B cell (primary cell): ENCODE measurements at regions not wholly inside any gene's neighbourhood (a gene's known extent, or its start where the extent isn't known, plus 50 kb on each side); places are given as distances from the start of the nearest gene placed in this dataset.

ENCODE experiments used
- ATAC-seq: fragments of 200-7000 bp; cut with Tn5 transposase; one replicate; pipeline ENCODE4 v1.10.0; 2021; ENCODE audit warnings: low read depth, mild to moderate bottlenecking, moderate number of reproducible peaks, moderate library complexity
- CTCF ChIA-PET: fragments of 350-600 bp; sonication (Branson Sonifier 250); formaldehyde crosslinking; loops from one replicate; lab custom pipeline; 2021; ENCODE audit warnings: antibody characterized with exemption, inconsistent platforms; lab: Charles Lee
- POLR2A ChIA-PET: fragments of 350-600 bp; sonication (Branson Sonifier 250); formaldehyde crosslinking; loops from one replicate; lab custom pipeline; 2021; ENCODE audit warnings: antibody characterized with exemption; lab: Charles Lee
- DNase-seq: peaks from one replicate; pipeline ENCODE4 v3.0.0; 2013
- H2AFZ ChIP-seq: 2 replicates; pipeline ENCODE4 v1.6.1; 2012; ENCODE audit warnings: mild to moderate bottlenecking, low read depth, low read length; ENCODE audit not compliant: insufficient read depth, poor library complexity, severe bottlenecking
- H3K27ac ChIP-seq, 2 donors: 1 replicate in 1 of 2; 2 replicates in 1 of 2; pipeline ENCODE4 v1.5.1; 2012 to 2013; ENCODE audit warnings: low read length in 2 of 2, mild to moderate bottlenecking in 2 of 2, moderate library complexity in 1 of 2
- H3K27me3 ChIP-seq, 4 experiments: fragments of 200-600 bp in 1 of 4; sonication (generic) in 1 of 4; replicated peaks in 1 of 4; 1 replicate in 2 of 4; 2 replicates in 2 of 4; pipeline versions ENCODE4 v1.6.1 to v1.7.0; 2013 to 2016; ENCODE audit warnings: low read length in 3 of 4, mild to moderate bottlenecking in 2 of 4, mixed read lengths in 1 of 4, moderate library complexity in 1 of 4; ENCODE audit not compliant: insufficient read depth in 4 of 4, control insufficient read depth in 3 of 4; ENCODE audit errors: control extremely low read depth in 1 of 4
- H3K36me3 ChIP-seq, 2 experiments: replicated peaks in 1 of 2; 1 replicate in 1 of 2; 2 replicates in 1 of 2; pipeline versions ENCODE4 v1.6.1 to v1.7.1; 2013; ENCODE audit warnings: low read length in 1 of 2; ENCODE audit not compliant: insufficient read depth in 2 of 2, control insufficient read depth in 1 of 2; ENCODE audit errors: control extremely low read depth in 1 of 2, extremely low read depth in 1 of 2
- H3K4me1 ChIP-seq, 2 donors: fragments of 200-600 bp in 1 of 2; sonication (generic) in 1 of 2; 1 replicate in 1 of 2; 2 replicates in 1 of 2; pipeline versions ENCODE4 v1.5.1 to v1.6.1; 2013 to 2017; ENCODE audit warnings: low read length in 2 of 2; ENCODE audit not compliant: control insufficient read depth in 2 of 2, insufficient read depth in 2 of 2
- H3K4me2 ChIP-seq: replicated peaks from 2 replicates; pipeline ENCODE3; 2012; ENCODE audit warnings: mild to moderate bottlenecking, low read depth, low read length; ENCODE audit not compliant: poor library complexity, severe bottlenecking
- H3K4me3 ChIP-seq, 5 experiments: fragments of 200-600 bp in 1 of 5; sonication (generic) in 1 of 5; 1 replicate in 3 of 5; 2 replicates in 2 of 5; pipeline versions ENCODE4 v1.5.1 to v1.7.0; 2011 to 2016; ENCODE audit warnings: low read length in 4 of 5, mild to moderate bottlenecking in 4 of 5, low read depth in 2 of 5, control low read depth in 1 of 5, moderate library complexity in 1 of 5; ENCODE audit not compliant: insufficient read depth in 1 of 5; ENCODE audit errors: control extremely low read depth in 1 of 5, extremely low read depth in 1 of 5
- H3K79me2 ChIP-seq: fragments of 200-600 bp; sonication (generic); one replicate; pipeline ENCODE4 v1.6.0; 2016; ENCODE audit warnings: low read length; ENCODE audit not compliant: control insufficient read depth, insufficient read depth
- H3K9ac ChIP-seq: fragments of 200-600 bp; sonication (generic); 2 replicates; pipeline ENCODE4 v1.6.1; 2017; ENCODE audit warnings: mild to moderate bottlenecking, low read length, moderate library complexity
- H3K9me3 ChIP-seq, 3 donors: one replicate each; pipeline versions ENCODE4 v1.6.1 to v1.7.1; 2013; ENCODE audit warnings: low read length in 2 of 3; ENCODE audit not compliant: control insufficient read depth in 2 of 3, insufficient read depth in 1 of 3; ENCODE audit errors: control extremely low read depth in 1 of 3
- H4K20me1 ChIP-seq: 2 replicates; pipeline ENCODE4 v1.6.0; 2012; ENCODE audit warnings: mild to moderate bottlenecking, low read length; ENCODE audit not compliant: insufficient read depth, control insufficient read depth, poor library complexity, severe bottlenecking
- H3K27ac Mint-ChIP-seq: one replicate; pipeline ENCODE4 v1.8.0; 2021; ENCODE audit warnings: mixed read lengths
- H3K27me3 Mint-ChIP-seq: one replicate; pipeline ENCODE4 v1.8.0; 2021; ENCODE audit warnings: mixed read lengths
- H3K4me1 Mint-ChIP-seq: one replicate; pipeline ENCODE4 v1.8.0; 2021; ENCODE audit warnings: mixed read lengths
- H3K4me3 Mint-ChIP-seq: one replicate; pipeline ENCODE4 v1.8.0; 2021; ENCODE audit warnings: mixed read lengths
- H3K9me3 Mint-ChIP-seq: one replicate; pipeline ENCODE4 v1.8.0; 2022; ENCODE audit warnings: mixed read lengths; ENCODE audit not compliant: insufficient read depth
- EZH2 ChIP-seq: IDR thresholded peaks from 2 replicates; pipeline ENCODE4 v1.6.1; 2012; ENCODE audit warnings: borderline replicate concordance, low read depth, mild to moderate bottlenecking, moderate library complexity, low read length; ENCODE audit not compliant: insufficient read depth, poor library complexity, severe bottlenecking
- WGBS: methylation state at CpG from one replicate; pipeline ENCODE4 v1.1.5; 2013; ENCODE audit warnings: missing lambda C conversion rate; ENCODE audit not compliant: insufficient coverage; 5-methylcytosine and 5-hydroxymethylcytosine counted together
- intact Hi-C: fragments of 100-400 bp; cut with micrococcal nuclease; formaldehyde crosslinking; loops from one replicate; pipeline ENCODE4 v1.10.0; 2022
- TF ChIP-seq, protein P1 (sequence below): fragments of 200-600 bp; IDR thresholded peaks from one replicate; pipeline ENCODE4 v1.8.0; 2022; ENCODE audit warnings: antibody characterized with exemption, mild to moderate bottlenecking

DNA sequence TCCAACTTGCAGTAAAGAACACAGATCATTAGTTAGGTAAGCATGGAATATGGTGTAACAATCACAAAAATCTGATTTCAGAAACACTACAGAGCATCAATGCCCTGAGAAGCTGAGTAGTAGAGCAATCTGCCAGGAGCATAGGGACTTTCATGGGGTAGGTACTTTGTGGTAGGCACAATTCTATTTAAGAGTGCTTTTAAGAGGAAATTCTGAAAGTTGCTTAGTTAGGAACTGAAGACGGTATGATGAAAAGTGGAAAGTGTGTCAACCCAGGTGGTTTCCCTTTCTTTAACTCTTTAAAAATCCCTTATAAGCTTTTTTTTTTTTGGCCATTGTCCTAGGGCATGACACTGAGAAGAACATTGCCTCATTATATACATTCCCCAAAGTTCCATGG is 535.7 kb upstream of the FBXO33 start:
- no peaks in the 10 kb centered on the region for H3K4me1 ChIP-seq
- Mint-ChIP-seq H3K9me3 (peaks cover 2% of the 10 kb centered on the region), H3K4me1 (no peaks in the 10 kb centered on the region), H3K4me3 (no peak overlapping the region), H3K27me3 (no peaks in the 10 kb centered on the region), H3K27ac (no peak overlapping the region)
- DNase-seq (no peak), ATAC-seq (no peak)
- no peaks in the 10 kb centered on the region for H3K9me3 ChIP-seq
- WGBS = no CpG with 5 or more reads among the region's 1 CpG
- H3K4me2 ChIP-seq = no peak overlapping the region
- H3K27ac ChIP-seq = no peak overlapping the region
- H2AFZ ChIP-seq = no peak overlapping the region
- no peaks in the 10 kb centered on the region for H4K20me1 ChIP-seq
- no peaks in the 10 kb centered on the region for H3K36me3 ChIP-seq
- intact Hi-C loops = no loop called here
- TF ChIP-seq EZH2 = no peak
- TF ChIP-seq, protein P1, sequence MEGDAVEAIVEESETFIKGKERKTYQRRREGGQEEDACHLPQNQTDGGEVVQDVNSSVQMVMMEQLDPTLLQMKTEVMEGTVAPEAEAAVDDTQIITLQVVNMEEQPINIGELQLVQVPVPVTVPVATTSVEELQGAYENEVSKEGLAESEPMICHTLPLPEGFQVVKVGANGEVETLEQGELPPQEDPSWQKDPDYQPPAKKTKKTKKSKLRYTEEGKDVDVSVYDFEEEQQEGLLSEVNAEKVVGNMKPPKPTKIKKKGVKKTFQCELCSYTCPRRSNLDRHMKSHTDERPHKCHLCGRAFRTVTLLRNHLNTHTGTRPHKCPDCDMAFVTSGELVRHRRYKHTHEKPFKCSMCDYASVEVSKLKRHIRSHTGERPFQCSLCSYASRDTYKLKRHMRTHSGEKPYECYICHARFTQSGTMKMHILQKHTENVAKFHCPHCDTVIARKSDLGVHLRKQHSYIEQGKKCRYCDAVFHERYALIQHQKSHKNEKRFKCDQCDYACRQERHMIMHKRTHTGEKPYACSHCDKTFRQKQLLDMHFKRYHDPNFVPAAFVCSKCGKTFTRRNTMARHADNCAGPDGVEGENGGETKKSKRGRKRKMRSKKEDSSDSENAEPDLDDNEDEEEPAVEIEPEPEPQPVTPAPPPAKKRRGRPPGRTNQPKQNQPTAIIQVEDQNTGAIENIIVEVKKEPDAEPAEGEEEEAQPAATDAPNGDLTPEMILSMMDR = no peak
- POLR2A ChIA-PET = no interaction called here
- CTCF ChIA-PET = no interaction called here
- no peak overlapping the region for H3K9ac ChIP-seq
- H3K4me3 ChIP-seq = no peak overlapping the region
- H3K79me2 ChIP-seq = no peaks in the 10 kb centered on the region
- no peaks in the 10 kb centered on the region for H3K27me3 ChIP-seq

- POLR2A ChIA-PET = no interaction called here
- Histone ChIP-seq H4K20me1 (no peaks in the 10 kb centered on the region), H3K4me2 (no peak overlapping the region), H3K9ac (no peak overlapping the region), H2AFZ (no peak overlapping the region), H3K4me3 (no peak overlapping the region), H3K27ac (no peak overlapping the region), H3K79me2 (no peaks in the 10 kb centered on the region), H3K36me3 (no peaks in the 10 kb centered on the region), H3K9me3 (peaks cover 0 to 8% (median 0%) of the 10 kb centered on the region in 3 donors), H3K4me1 (no peaks in the 10 kb centered on the region), H3K27me3 (no peaks in the 10 kb centered on the region)
- Mint-ChIP-seq H3K9me3 (peaks cover 12% of the 10 kb centered on the region), H3K4me1 (no peaks in the 10 kb centered on the region), H3K4me3 (no peak overlapping the region), H3K27me3 (no peaks in the 10 kb centered on the region), H3K27ac (no peak overlapping the region)
- CTCF ChIA-PET = no interaction called here
- no peak for ATAC-seq
- TF ChIP-seq EZH2 = no peak
- TF ChIP-seq, protein P1 = no peak
- WGBS = 90% methylated on average over 3 of the region's 3 CpGs
- DNase-seq = no peak
- intact Hi-C loops = no loop called here
Measured at GRCh38 chr14:39957987-39958386, 525.8 kb upstream of the FBXO33 start.
